Psoas muscle (tissue), 7 donors: ENCODE measurements at regions not wholly inside any gene's neighbourhood (a gene's known extent, or its start where the extent isn't known, plus 50 kb on each side); places are given as distances from the start of the nearest gene placed in this dataset.

Source experiments
- ATAC-seq, 4 donors: fragments of 200-7000 bp; cut with Tn5 transposase; one replicate each; pipeline ENCODE4 v1.9.1; 2020; ENCODE audit warnings: moderate library complexity in 3 of 4, mild to moderate bottlenecking in 2 of 4
- DNase-seq, 2 donors: peaks; one replicate each; pipeline ENCODE4 v3.0.0-alpha.2; 2020
- H3K27ac ChIP-seq: fragments of 200-600 bp; one replicate; pipeline ENCODE4 v1.8.0; 2022
- H3K27me3 ChIP-seq, 3 donors: fragments of 200-600 bp in 1 of 3; one replicate each; pipeline versions ENCODE4 v1.6.1 to v1.8.0; 2013 to 2022; ENCODE audit warnings: low read length in 2 of 3, mild to moderate bottlenecking in 2 of 3, moderate library complexity in 1 of 3; ENCODE audit not compliant: insufficient read depth in 3 of 3
- H3K36me3 ChIP-seq, 2 donors: fragments of 200-600 bp in 1 of 2; one replicate each; pipeline versions ENCODE4 v1.6.1 to v1.8.0; 2013 to 2022; ENCODE audit warnings: low read depth in 1 of 2, mild to moderate bottlenecking in 1 of 2, moderate library complexity in 1 of 2; ENCODE audit not compliant: insufficient read depth in 1 of 2
- H3K4me1 ChIP-seq: fragments of 200-600 bp; one replicate; pipeline ENCODE4 v1.8.0; 2022
- H3K4me3 ChIP-seq: fragments of 200-600 bp; one replicate; pipeline ENCODE4 v1.8.0; 2022; ENCODE audit warnings: mild to moderate bottlenecking
- H3K9me3 ChIP-seq: fragments of 200-600 bp; one replicate; pipeline ENCODE4 v1.8.0; 2022
- WGBS, 3 donors: extraction: QIAGEN DNeasy Blood & Tissue Kit; methylation state at CpG; one replicate each; pipeline versions ENCODE4 v1.1.6 to v1.1.7; 2013; 5-methylcytosine and 5-hydroxymethylcytosine counted together
- intact Hi-C, 2 donors: fragments of 100-400 bp; cut with DNase I; formaldehyde crosslinking; loops; one replicate each; pipeline versions ENCODE4 v1.11.0 to v1.14.2; 2022
- TF ChIP-seq, protein P1 (sequence below): fragments of 200-600 bp; IDR thresholded peaks from one replicate; pipeline ENCODE4 v1.8.0; 2022; ENCODE audit warnings: antibody characterized with exemption
- donor health status: healthy with polysubstance abuse.
- donor health status: DM: no; HTN: no; CAD: no; lungs with moderate emphysema.
- donor health status: Bipolar disorder and iron deficiency.
- donor health status: healthy.
- donor health status: DM: yes; HTN: yes; CAD: no.
- donor health status: DM: no; HTN: no; CAD: no.
- donor health status: DM: yes; HTN: yes; CAD: no.

DNA sequence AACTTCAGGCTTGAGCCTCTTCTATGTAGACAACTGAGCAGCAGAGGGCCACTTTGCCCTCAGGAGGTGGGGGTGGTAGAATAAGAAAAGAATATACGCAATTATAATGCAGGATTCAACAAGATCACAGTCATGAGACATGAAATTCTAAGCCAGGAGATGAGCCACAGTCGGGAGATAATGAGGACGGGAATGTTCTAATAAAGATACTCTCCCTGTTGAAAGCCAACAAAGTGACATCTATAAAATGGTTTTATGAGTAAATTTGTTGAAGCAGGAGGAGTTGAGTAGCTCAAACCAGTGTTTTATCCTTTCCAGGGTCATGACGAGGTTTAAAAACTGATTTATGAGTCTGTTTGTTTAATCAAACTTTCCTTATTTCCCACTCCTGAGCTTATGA lies 152.0 kb upstream of the SERP2 start:
- TF ChIP-seq, protein P1, sequence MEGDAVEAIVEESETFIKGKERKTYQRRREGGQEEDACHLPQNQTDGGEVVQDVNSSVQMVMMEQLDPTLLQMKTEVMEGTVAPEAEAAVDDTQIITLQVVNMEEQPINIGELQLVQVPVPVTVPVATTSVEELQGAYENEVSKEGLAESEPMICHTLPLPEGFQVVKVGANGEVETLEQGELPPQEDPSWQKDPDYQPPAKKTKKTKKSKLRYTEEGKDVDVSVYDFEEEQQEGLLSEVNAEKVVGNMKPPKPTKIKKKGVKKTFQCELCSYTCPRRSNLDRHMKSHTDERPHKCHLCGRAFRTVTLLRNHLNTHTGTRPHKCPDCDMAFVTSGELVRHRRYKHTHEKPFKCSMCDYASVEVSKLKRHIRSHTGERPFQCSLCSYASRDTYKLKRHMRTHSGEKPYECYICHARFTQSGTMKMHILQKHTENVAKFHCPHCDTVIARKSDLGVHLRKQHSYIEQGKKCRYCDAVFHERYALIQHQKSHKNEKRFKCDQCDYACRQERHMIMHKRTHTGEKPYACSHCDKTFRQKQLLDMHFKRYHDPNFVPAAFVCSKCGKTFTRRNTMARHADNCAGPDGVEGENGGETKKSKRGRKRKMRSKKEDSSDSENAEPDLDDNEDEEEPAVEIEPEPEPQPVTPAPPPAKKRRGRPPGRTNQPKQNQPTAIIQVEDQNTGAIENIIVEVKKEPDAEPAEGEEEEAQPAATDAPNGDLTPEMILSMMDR: no peak
- ATAC-seq (no peak), DNase-seq (no peak)
- no peak overlapping the region for H3K4me3 ChIP-seq
- peaks cover 38% of the 10 kb centered on the region for H3K4me1 ChIP-seq
- H3K36me3 ChIP-seq: no peaks in the 10 kb centered on the region
- H3K9me3 ChIP-seq: no peaks in the 10 kb centered on the region
- H3K27ac ChIP-seq: no peak overlapping the region
- no peaks in the 10 kb centered on the region for H3K27me3 ChIP-seq
- WGBS, 3 donors: 79 to 89% (median 83%) methylated on average over 4 of the region's 4 CpGs
- intact Hi-C loops: no loop called here

DNA sequence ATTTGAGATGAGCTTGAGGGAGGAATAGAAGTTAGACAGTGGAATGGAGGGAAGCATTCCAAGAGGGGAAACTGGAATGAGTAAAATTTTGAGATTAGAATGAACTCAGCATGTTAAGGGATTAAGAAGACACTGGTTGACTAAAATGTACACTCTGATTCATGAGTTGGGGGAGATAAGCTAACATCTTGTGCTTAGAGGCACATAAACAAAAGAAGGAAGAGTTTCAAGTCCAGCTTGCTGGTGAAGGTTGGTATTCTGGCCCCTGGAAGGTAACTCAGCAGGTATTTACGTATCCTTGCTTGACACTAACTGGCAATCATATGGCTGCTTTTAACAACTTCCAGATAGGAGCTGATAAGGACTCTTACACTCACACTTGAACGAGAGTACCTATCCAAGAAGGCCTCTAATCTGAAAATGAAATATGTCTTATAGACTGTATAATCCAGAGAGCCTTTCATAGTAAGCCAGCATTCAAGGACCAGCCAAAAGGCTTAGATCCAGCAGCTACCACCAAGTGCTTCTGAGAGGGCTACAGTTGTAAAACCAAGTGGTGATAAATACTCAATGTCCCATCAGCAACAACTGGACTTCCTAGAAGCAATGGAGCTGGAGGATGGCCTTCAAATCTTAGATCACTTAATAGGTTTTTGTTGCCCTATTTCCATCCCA lies 149.7 kb upstream of the SERP2 start:
- no peak overlapping the region for H3K4me3 ChIP-seq
- intact Hi-C loops: no loop called here
- no peaks in the 10 kb centered on the region for H3K27me3 ChIP-seq
- H3K4me1 ChIP-seq: peaks cover 22% of the 10 kb centered on the region
- TF ChIP-seq, protein P1: no peak
- H3K9me3 ChIP-seq: no peaks in the 10 kb centered on the region
- ATAC-seq (peak in 1 of 4 donors; percentile 4), DNase-seq (no peak)
- H3K27ac ChIP-seq: peak overlapping the region; percentile 47
- 40 to 70% (median 63%) methylated on average over 2 of the region's 2 CpGs for WGBS, 3 donors
- H3K36me3 ChIP-seq: no peaks in the 10 kb centered on the region

DNA sequence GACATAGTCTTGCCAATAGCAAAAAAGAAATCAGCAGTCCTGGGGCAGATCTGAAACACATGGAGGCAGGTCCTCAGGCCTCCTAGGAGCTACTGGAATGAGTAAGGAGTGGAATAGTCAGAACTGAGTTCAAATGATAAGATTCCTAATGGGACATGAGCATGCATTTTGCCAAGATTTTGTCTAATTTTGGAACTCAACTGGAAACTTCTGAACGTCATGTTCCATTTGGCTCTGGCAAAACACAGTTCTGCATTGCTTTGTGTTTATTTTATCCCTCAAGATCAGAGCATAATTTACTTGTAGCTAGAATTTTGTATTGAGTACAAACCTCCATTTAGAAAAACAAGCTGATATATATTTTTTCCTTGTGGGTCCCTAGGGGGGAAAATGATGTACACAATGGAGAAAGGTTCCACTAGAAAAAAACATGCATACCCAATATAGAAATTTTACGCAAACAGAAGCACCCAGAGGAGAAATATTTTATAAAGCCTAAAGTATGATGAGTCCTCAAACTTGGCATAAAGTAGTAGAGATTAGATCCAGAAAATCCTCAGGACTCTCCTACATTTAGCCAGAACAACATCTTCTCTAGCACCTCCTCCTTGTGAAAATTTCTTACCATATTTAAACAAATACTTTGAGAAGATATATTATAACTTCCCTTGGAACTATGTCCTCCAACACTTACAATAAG lies 149.0 kb upstream of the SERP2 start:
- ATAC-seq: peak in 3 of 4 donors; percentile 54 to 64 (median 58)
- Histone ChIP-seq H3K27me3 (no peaks in the 10 kb centered on the region), H3K9me3 (no peaks in the 10 kb centered on the region), H3K27ac (peak overlapping the region; percentile 47), H3K4me1 (peaks cover 15% of the 10 kb centered on the region), H3K36me3 (no peaks in the 10 kb centered on the region), H3K4me3 (no peak overlapping the region)
- no peak for DNase-seq
- intact Hi-C loops: no loop called here
- WGBS, 3 donors: 27 to 42% (median 41%) methylated on average over 2 of the region's 2 CpGs
- TF ChIP-seq, protein P1: no peak

DNA sequence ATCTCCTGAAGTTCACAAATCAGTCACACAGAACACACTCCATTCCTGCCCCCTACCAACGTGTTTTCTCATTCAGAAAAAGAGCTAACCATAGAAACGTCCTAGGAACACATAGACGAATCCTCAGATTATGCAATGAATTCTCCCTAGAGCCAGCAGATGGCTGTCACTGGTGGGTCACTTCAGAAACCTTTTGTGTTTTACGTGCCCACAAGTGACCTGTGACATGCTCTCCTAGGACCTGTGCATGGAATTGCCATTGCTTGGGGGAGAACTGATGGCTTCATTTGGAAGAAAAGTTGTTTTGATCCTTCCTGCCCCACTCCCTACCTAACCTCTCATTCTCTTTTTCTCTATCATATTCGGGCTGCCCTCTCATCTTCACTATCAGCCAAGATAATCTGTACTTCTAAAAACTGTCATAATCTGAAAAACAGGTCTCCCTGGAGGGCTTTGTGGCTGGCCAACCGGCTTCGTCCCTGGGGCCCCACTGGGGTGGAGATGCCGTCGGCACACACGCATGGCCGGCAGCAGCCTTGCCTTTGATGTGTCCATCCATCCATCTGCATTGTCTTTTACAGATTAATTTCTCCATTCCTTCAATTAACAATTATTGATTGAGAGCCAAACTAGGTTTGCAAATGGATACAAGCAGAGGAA lies 144.1 kb upstream of the SERP2 start:
- intact Hi-C loops: loop anchor here in 1 of 2 donors (10.0 kb wide), 1 partner anchor 75 kb away; no protein-coding TSS in a partner anchor
- 84 to 94% (median 92%) methylated on average over 11 of the region's 11 CpGs for WGBS, 3 donors
- Histone ChIP-seq H3K27ac (no peak overlapping the region), H3K9me3 (no peaks in the 10 kb centered on the region), H3K27me3 (no peaks in the 10 kb centered on the region), H3K36me3 (no peaks in the 10 kb centered on the region), H3K4me3 (no peak overlapping the region), H3K4me1 (peaks cover 28% of the 10 kb centered on the region)
- no peak for DNase-seq
- TF ChIP-seq, protein P1: no peak
- ATAC-seq: no peak
